ENCODE measurements at regions not wholly inside any gene's neighbourhood (a gene's known extent, or its start where the extent isn't known, plus 50 kb on each side); places are given as distances from the start of the nearest gene placed in this dataset.

- no peak for DNase-seq (ENCODE audit: low read depth)
- no peak overlapping the region for H3K4me3 ChIP-seq (ENCODE audit: low read length)
Observed at GRCh38 chr10:130567011-130567410, 430.8 kb downstream of the GLRX3 start.

GRCh38 chr10:130567436-130567835 is 431.2 kb downstream of the GLRX3 start:
- DNase-seq (ENCODE audit: low read depth), result no peak
- no peak overlapping the region for H3K4me3 ChIP-seq (ENCODE audit: low read length)
- no peak for TF ChIP-seq CTCF (conservative IDR thresholded peaks at IDR 0.05; ENCODE audit: low read length)

More at GRCh38 chr10:130567011-130567410, 430.8 kb downstream of the GLRX3 start:
- TF ChIP-seq CTCF (conservative IDR thresholded peaks at IDR 0.05; ENCODE audit: low read length), result no peak

- TF ChIP-seq CTCF (conservative IDR thresholded peaks at IDR 0.05; ENCODE audit: low read length), result no peak
- no peak for DNase-seq (ENCODE audit: low read depth)
Observed at GRCh38 chr10:130568246-130568645, 432.1 kb downstream of the GLRX3 start.

GRCh38 chr10:130570074-130570473 is 433.9 kb downstream of the GLRX3 start:
- no peak for TF ChIP-seq CTCF (conservative IDR thresholded peaks at IDR 0.05; ENCODE audit: low read length)
- H3K4me3 ChIP-seq (ENCODE audit: low read length), result no peak overlapping the region
- DNase-seq (ENCODE audit: low read depth), result no peak

More at GRCh38 chr10:130568246-130568645, 432.1 kb downstream of the GLRX3 start:
- no peak overlapping the region for H3K4me3 ChIP-seq (ENCODE audit: low read length)

GRCh38 chr10:130571674-130572073 is 435.5 kb downstream of the GLRX3 start:
- no peak overlapping the region for H3K4me3 ChIP-seq (ENCODE audit: low read length)
- no peak for DNase-seq (ENCODE audit: low read depth)
- TF ChIP-seq CTCF (conservative IDR thresholded peaks at IDR 0.05; ENCODE audit: low read length), result no peak

GRCh38 chr10:130573446-130573845 is 437.3 kb downstream of the GLRX3 start:
- TF ChIP-seq CTCF (conservative IDR thresholded peaks at IDR 0.05; ENCODE audit: low read length), result no peak
- DNase-seq (ENCODE audit: low read depth), result no peak
- H3K4me3 ChIP-seq (ENCODE audit: low read length), result no peak overlapping the region

- no peak for DNase-seq (ENCODE audit: low read depth)
- H3K4me3 ChIP-seq (ENCODE audit: low read length), result no peak overlapping the region
- no peak for TF ChIP-seq CTCF (conservative IDR thresholded peaks at IDR 0.05; ENCODE audit: low read length)
Observed at GRCh38 chr10:130575756-130576285, 439.6 kb downstream of the GLRX3 start.

Data from AG10803 (cell line).